PC-3 (cell line): ENCODE measurements at regions not wholly inside any gene's neighbourhood (a gene's known extent, or its start where the extent isn't known, plus 50 kb on each side); places are given as distances from the start of the nearest gene placed in this dataset.

Experiments
- ATAC-seq: fragments of 200-7000 bp; cut with Tn5 transposase; 2 replicates; pipeline ENCODE4 v1.9.1; 2020; ENCODE audit warnings: mild to moderate bottlenecking, moderate library complexity
- BruUV-seq: library from RNA; stranded (reverse); fragments of 400-500 nt; replicated peaks from 2 replicates; lab custom pipeline; 2021; lab: Mats Ljungman, UMichigan
- CTCF ChIA-PET: fragments of 300-600 bp; sonication (Branson Sonifier 250); formaldehyde crosslinking; loops from one replicate; lab custom pipeline; 2022; ENCODE audit warnings: antibody characterized with exemption; lab: Charles Lee
- POLR2A ChIA-PET: fragments of 300-600 bp; sonication (Branson Sonifier 250); formaldehyde crosslinking; loops from one replicate; lab custom pipeline; 2022; ENCODE audit warnings: antibody characterized with exemption; ENCODE audit not compliant: unreplicated experiment; lab: Charles Lee
- DNase-seq: peaks from one replicate; pipeline ENCODE4 v3.0.0-alpha.2; 2015
- H2AFZ ChIP-seq: fragments of 300-600 bp; sonication (generic); 2 replicates; pipeline ENCODE4 v1.6.0; 2016; ENCODE audit warnings: antibody characterized with exemption, low read length
- H3F3A ChIP-seq: fragments of 300-600 bp; sonication (generic); one replicate; pipeline ENCODE4 v1.6.0; 2017; ENCODE audit warnings: antibody characterized with exemption, low read length, control low read depth, mild to moderate bottlenecking; ENCODE audit not compliant: unreplicated experiment
- H3K27ac ChIP-seq: fragments of 300-600 bp; sonication (generic); 2 replicates; pipeline ENCODE4 v1.5.1; 2016; ENCODE audit warnings: mild to moderate bottlenecking, low read length
- H3K27me3 ChIP-seq: fragments of 300-600 bp; sonication (generic); 2 replicates; pipeline ENCODE4 v1.6.1; 2016; ENCODE audit warnings: low read length, mixed read lengths
- H3K36me3 ChIP-seq: fragments of 300-600 bp; sonication (generic); 2 replicates; pipeline ENCODE4 v1.6.1; 2016; ENCODE audit warnings: low read depth, mixed run types, low read length, mixed read lengths
- H3K4me1 ChIP-seq: fragments of 300-600 bp; sonication (generic); 2 replicates; pipeline ENCODE4 v1.5.1; 2016; ENCODE audit warnings: low read length; ENCODE audit not compliant: insufficient read depth
- H3K4me2 ChIP-seq: fragments of 300-600 bp; sonication (generic); 2 replicates; pipeline ENCODE4 v1.6.0; 2016; ENCODE audit warnings: low read length
- H3K4me3 ChIP-seq: fragments of 300-600 bp; sonication (generic); 2 replicates; pipeline ENCODE4 v1.5.1; 2016; ENCODE audit warnings: mild to moderate bottlenecking, low read length, mixed read lengths
- H3K79me2 ChIP-seq: fragments of 300-600 bp; sonication (generic); 2 replicates; pipeline ENCODE4 v1.6.1; 2017; ENCODE audit warnings: low read length, mixed read lengths
- H3K9ac ChIP-seq: fragments of 300-600 bp; sonication (generic); 2 replicates; pipeline ENCODE4 v1.6.0; 2016; ENCODE audit warnings: mild to moderate bottlenecking, low read length
- H3K9me2 ChIP-seq: fragments of 300-600 bp; sonication (generic); replicated peaks from 2 replicates; pipeline ENCODE4 v1.6.1; 2016; ENCODE audit warnings: mixed run types, low read length, mixed read lengths
- H3K9me3 ChIP-seq: fragments of 300-600 bp; sonication (generic); 2 replicates; pipeline ENCODE4 v1.6.1; 2016; ENCODE audit warnings: low read length, mixed read lengths
- H4K20me1 ChIP-seq: fragments of 300-600 bp; sonication (generic); 2 replicates; pipeline ENCODE4 v1.6.1; 2016; ENCODE audit warnings: low read length, mixed read lengths
- EZH2 ChIP-seq: fragments of 300-600 bp; sonication (generic); IDR thresholded peaks from one replicate; pipeline ENCODE4 v1.6.1; 2017; ENCODE audit warnings: antibody characterized with exemption, mild to moderate bottlenecking, low read length; ENCODE audit not compliant: unreplicated experiment
- EZH2phosphoT487 ChIP-seq: fragments of 300-600 bp; sonication (generic); IDR thresholded peaks from 2 replicates; pipeline ENCODE4 v1.6.1; 2018; ENCODE audit warnings: mild to moderate bottlenecking, antibody characterized with exemption, low read length, borderline replicate concordance
- intact Hi-C: fragments of 100-400 bp; cut with micrococcal nuclease; formaldehyde crosslinking; loops from 2 replicates; pipeline ENCODE4 v1.9.0; 2023
- TF ChIP-seq, protein P1 (sequence below): fragments of 300-600 bp; sonication (generic); conservative IDR thresholded peaks from 2 replicates; pipeline ENCODE4 v1.5.1; 2017; ENCODE audit warnings: antibody characterized with exemption, low read depth, mild to moderate bottlenecking, low read length

DNA sequence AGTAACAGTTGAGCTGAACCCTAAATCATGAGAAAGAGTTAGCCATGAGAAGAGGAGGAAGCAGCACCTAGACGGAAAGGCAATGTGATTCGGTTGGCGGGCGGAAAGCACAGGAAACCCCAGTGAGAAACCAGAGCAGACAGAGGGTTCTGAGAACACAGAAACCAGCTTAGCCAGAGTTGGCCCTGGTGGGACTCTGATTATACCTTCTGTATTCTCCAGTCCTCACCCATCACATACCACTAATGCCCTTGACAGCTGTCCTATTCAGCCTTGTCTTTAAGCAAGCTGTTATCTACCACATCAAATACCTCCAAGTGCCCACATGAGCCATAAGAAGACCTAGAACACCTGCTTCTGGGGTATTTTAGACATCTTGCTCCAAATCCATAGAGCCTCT is 58.9 kb upstream of the LRRC1 start:
- Histone ChIP-seq H3K79me2 (no peaks in the 10 kb centered on the region), H4K20me1 (no peaks in the 10 kb centered on the region), H2AFZ (no peak overlapping the region), H3K9me3 (no peaks in the 10 kb centered on the region), H3K27me3 (no peaks in the 10 kb centered on the region), H3K27ac (no peak overlapping the region), H3K4me3 (no peak overlapping the region), H3F3A (no peaks in the 10 kb centered on the region), H3K4me2 (no peak overlapping the region), H3K4me1 (peaks cover 32% of the 10 kb centered on the region), H3K9ac (no peak overlapping the region), H3K9me2 (no peaks in the 10 kb centered on the region), H3K36me3 (no peaks in the 10 kb centered on the region)
- no peak for DNase-seq
- intact Hi-C loops = no loop called here
- ChIA-PET POLR2A (interaction anchor here (0.6 to 0.7 kb wide), 2 partner anchors 17 to 220 kb away, joined by 4 to 11 read pairs; no protein-coding TSS in a partner anchor), CTCF (interaction anchor here (1.5 kb wide), 1 partner anchor 220 kb away, joined by 20 read pairs; no protein-coding TSS in a partner anchor)
- BruUV-seq = no TSS peak
- ATAC-seq = no peak
- TF ChIP-seq EZH2phosphoT487 (no peak), EZH2 (no peak)
- TF ChIP-seq, protein P1, sequence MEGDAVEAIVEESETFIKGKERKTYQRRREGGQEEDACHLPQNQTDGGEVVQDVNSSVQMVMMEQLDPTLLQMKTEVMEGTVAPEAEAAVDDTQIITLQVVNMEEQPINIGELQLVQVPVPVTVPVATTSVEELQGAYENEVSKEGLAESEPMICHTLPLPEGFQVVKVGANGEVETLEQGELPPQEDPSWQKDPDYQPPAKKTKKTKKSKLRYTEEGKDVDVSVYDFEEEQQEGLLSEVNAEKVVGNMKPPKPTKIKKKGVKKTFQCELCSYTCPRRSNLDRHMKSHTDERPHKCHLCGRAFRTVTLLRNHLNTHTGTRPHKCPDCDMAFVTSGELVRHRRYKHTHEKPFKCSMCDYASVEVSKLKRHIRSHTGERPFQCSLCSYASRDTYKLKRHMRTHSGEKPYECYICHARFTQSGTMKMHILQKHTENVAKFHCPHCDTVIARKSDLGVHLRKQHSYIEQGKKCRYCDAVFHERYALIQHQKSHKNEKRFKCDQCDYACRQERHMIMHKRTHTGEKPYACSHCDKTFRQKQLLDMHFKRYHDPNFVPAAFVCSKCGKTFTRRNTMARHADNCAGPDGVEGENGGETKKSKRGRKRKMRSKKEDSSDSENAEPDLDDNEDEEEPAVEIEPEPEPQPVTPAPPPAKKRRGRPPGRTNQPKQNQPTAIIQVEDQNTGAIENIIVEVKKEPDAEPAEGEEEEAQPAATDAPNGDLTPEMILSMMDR = no peak

DNA sequence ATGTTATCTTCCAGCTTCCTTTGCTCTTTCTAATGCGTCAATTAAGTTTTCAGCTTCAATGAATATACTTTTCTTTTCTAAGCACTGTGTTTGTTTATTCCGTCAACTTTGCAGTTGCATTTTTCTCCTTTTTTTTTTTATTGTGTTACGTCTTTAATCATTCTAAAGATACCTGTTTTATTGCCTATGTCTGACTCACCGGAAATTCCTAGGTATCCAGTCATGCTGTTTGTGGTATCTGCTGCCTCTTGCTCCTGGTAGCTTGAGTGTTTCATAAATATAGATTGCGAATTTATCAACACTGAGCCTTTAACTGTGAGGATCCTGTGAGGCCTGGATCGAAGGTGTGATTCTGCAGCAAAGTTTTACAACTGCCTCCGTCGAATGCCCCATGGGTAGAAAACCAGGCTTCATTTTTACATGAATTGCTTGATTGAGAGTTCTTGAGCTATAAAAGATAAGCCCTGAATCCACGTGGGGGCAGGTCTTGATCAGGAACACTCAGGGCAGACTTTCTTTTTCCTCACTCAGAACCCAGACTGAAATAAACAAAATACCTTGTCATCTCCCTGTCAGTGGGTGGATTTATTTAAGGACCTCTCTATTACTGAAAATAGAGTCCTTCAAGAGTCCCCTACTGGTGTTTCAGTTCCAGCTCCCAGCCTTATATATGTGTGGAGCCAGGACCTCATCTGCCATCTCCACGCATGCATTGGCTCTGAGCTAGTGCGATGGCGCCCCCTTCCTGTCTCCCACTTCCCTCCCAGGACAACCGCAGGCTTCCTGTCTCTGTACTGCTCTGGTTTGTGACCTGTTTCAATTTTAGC is 60.1 kb upstream of the LRRC1 start:
- ATAC-seq (peak; percentile 92), DNase-seq (peak; percentile 94)
- TSS peak; percentile 95 for BruUV-seq
- H3K27ac ChIP-seq = peak overlapping the region; percentile 74
- no peaks in the 10 kb centered on the region for H3K36me3 ChIP-seq
- peak overlapping the region; percentile 42 for H2AFZ ChIP-seq
- H3K4me1 ChIP-seq = peaks cover 32% of the 10 kb centered on the region
- H3K4me2 ChIP-seq = peak overlapping the region; percentile 72
- no peaks in the 10 kb centered on the region for H3K27me3 ChIP-seq
- POLR2A ChIA-PET = interaction anchor here (0.5 to 1.1 kb wide), 10 partner anchors 18 to 1183 kb away, joined by 3 to 12 read pairs (median 4); partner anchors contain the start of gene LRRC1
- peak overlapping the region; percentile 37 for H3K4me3 ChIP-seq
- no peaks in the 10 kb centered on the region for H3K9me2 ChIP-seq
- no peaks in the 10 kb centered on the region for H3K9me3 ChIP-seq
- no peaks in the 10 kb centered on the region for H4K20me1 ChIP-seq
- no peaks in the 10 kb centered on the region for H3F3A ChIP-seq
- peak overlapping the region; percentile 21; the same call in 1 of the 2 replicates for H3K9ac ChIP-seq
- CTCF ChIA-PET = interaction anchor here (0.6 to 1.8 kb wide), 8 partner anchors 9 to 748 kb away, joined by 3 to 22 read pairs (median 6); partner anchors contain the start of gene LRRC1
- H3K79me2 ChIP-seq = no peaks in the 10 kb centered on the region
- TF ChIP-seq, protein P1 = peak; percentile 80
- no peak for TF ChIP-seq EZH2phosphoT487
- intact Hi-C loops = loop anchor here (1.0 kb wide), 1 partner anchor 59 kb away; no protein-coding TSS in a partner anchor
